Endothelial cell of umbilical vein (primary cell): ENCODE measurements at regions not wholly inside any gene's neighbourhood (a gene's known extent, or its start where the extent isn't known, plus 50 kb on each side); places are given as distances from the start of the nearest gene placed in this dataset.

ENCODE experiments used
- BruUV-seq: library from RNA; stranded (reverse); fragments of 400-500 nt; replicated peaks from 2 replicates; lab custom pipeline; 2021; lab: Mats Ljungman, UMichigan
- CTCF ChIA-PET: fragments of 300-600, 350-600 bp; sonication (Branson Sonifier 250); formaldehyde crosslinking; loops from one replicate; lab custom pipeline; 2021; ENCODE audit warnings: antibody characterized with exemption, inconsistent platforms; lab: Charles Lee
- POLR2A ChIA-PET: fragments of 300-600, 350-600 bp; sonication (Branson Sonifier 250); formaldehyde crosslinking; loops from one replicate; lab custom pipeline; 2021; ENCODE audit warnings: antibody characterized with exemption, inconsistent platforms; lab: Charles Lee
- DNase-seq: peaks from one replicate; pipeline ENCODE4 v3.0.0-alpha.2; 2011; ENCODE audit warnings: low read depth, low spot score
- FAIRE-seq: peaks from 2 replicates; lab custom pipeline; 2011; peaks lifted over from hg19 to GRCh38; lab: Jason Lieb, UNC
- H2AFZ ChIP-seq: 2 replicates; pipeline ENCODE4 v1.6.0; 2012; ENCODE audit warnings: low read depth, low read length, control low read depth, inconsistent platforms
- H3K27ac ChIP-seq: 2 replicates; pipeline ENCODE4 v1.5.1; 2011; ENCODE audit warnings: low read depth, mild to moderate bottlenecking, control low read depth, low read length, moderate library complexity; ENCODE audit not compliant: insufficient read depth
- H3K27me3 ChIP-seq, 2 experiments: 2 replicates each; pipeline versions ENCODE4 v1.6.0 to v1.6.1; 2011; ENCODE audit warnings: low read length in 2 of 2, mixed read lengths in 1 of 2; ENCODE audit not compliant: control insufficient read depth in 2 of 2, insufficient read depth in 2 of 2
- H3K36me3 ChIP-seq, 2 experiments: 2 replicates in 1 of 2; 3 replicates in 1 of 2; pipeline ENCODE4 v1.5.1; 2011; ENCODE audit warnings: low read length in 2 of 2, mild to moderate bottlenecking in 1 of 2, moderate library complexity in 1 of 2; ENCODE audit not compliant: control insufficient read depth in 2 of 2, insufficient read depth in 2 of 2; ENCODE audit errors: extremely low read depth in 1 of 2
- H3K4me1 ChIP-seq: 3 replicates; pipeline ENCODE4 v1.5.1; 2011; ENCODE audit warnings: mild to moderate bottlenecking, low read length; ENCODE audit not compliant: control insufficient read depth, insufficient read depth; ENCODE audit errors: extremely low read depth
- H3K4me2 ChIP-seq: 2 replicates; pipeline ENCODE4 v1.6.1; 2011; ENCODE audit warnings: low read length, control low read depth, mixed read lengths; ENCODE audit not compliant: insufficient read depth
- H3K4me3 ChIP-seq, 3 experiments: fragments of 200-600 bp in 1 of 3; sonication (generic), shearing (Covaris generic) in 1 of 3; replicated peaks in 1 of 3; 2 replicates each; pipeline ENCODE4 v1.5.1; 2011 to 2016; ENCODE audit warnings: control low read depth in 3 of 3, low read length in 3 of 3, mild to moderate bottlenecking in 2 of 3, inconsistent platforms in 1 of 3, low read depth in 1 of 3, moderate library complexity in 1 of 3; ENCODE audit not compliant: insufficient read depth in 1 of 3
- H3K79me2 ChIP-seq: 2 replicates; pipeline ENCODE4 v1.6.0; 2012; ENCODE audit warnings: low read length, inconsistent platforms; ENCODE audit not compliant: control insufficient read depth, insufficient read depth
- H3K9ac ChIP-seq: replicated peaks from 2 replicates; pipeline ENCODE3; 2011; ENCODE audit warnings: low read length, control low read depth; ENCODE audit not compliant: insufficient read depth; ENCODE audit errors: extremely low read depth
- H3K9me1 ChIP-seq: replicated peaks from 3 replicates; pipeline ENCODE4 v1.6.0; 2011; ENCODE audit warnings: mild to moderate bottlenecking, low read length; ENCODE audit not compliant: control insufficient read depth, insufficient read depth; ENCODE audit errors: extremely low read depth
- H3K9me3 ChIP-seq: replicated peaks from 2 replicates; pipeline ENCODE4 v1.5.1; 2012; ENCODE audit warnings: low read length, inconsistent platforms; ENCODE audit not compliant: control insufficient read depth, insufficient read depth
- H4K20me1 ChIP-seq: replicated peaks from 2 replicates; pipeline ENCODE3; 2011; ENCODE audit warnings: mild to moderate bottlenecking, low read length; ENCODE audit not compliant: control insufficient read depth, insufficient read depth; ENCODE audit errors: extremely low read depth
- CTCF ChIP-seq, 2 donors: IDR thresholded peaks; 1 replicate in 1 of 2; 2 replicates in 1 of 2; pipeline ENCODE4 v1.5.1; 2011; ENCODE audit warnings: low read length in 2 of 2, mild to moderate bottlenecking in 2 of 2, moderate library complexity in 2 of 2, control low read depth in 1 of 2, inconsistent platforms in 1 of 2, low read depth in 1 of 2; ENCODE audit not compliant: insufficient read depth in 1 of 2; ENCODE audit errors: extremely low read depth in 1 of 2
- EZH2 ChIP-seq: IDR thresholded peaks from 2 replicates; pipeline ENCODE4 v1.6.1; 2012; ENCODE audit warnings: borderline replicate concordance, low read depth, mild to moderate bottlenecking, moderate library complexity, low read length, inconsistent platforms; ENCODE audit not compliant: severe bottlenecking
- FOS ChIP-seq: IDR thresholded peaks from 2 replicates; pipeline ENCODE4 v1.6.1; 2011; ENCODE audit warnings: mild to moderate bottlenecking, low read length, moderate library complexity, borderline replicate concordance; ENCODE audit not compliant: insufficient read depth
- GATA2 ChIP-seq: IDR thresholded peaks from 2 replicates; pipeline ENCODE4 v1.7.0; 2011; ENCODE audit warnings: low read depth, mild to moderate bottlenecking, moderate library complexity, mixed read lengths, low read length; ENCODE audit not compliant: insufficient read length, insufficient read depth
- JUN ChIP-seq: IDR thresholded peaks from 2 replicates; pipeline ENCODE4 v1.6.1; 2011; ENCODE audit warnings: borderline replicate concordance, low read depth; ENCODE audit not compliant: insufficient read length, insufficient read depth
- MAX ChIP-seq: IDR thresholded peaks from 2 replicates; pipeline ENCODE4 v1.6.1; 2011; ENCODE audit not compliant: insufficient read depth, insufficient read length
- MYC ChIP-seq: IDR thresholded peaks from one replicate; pipeline ENCODE4 v1.6.1; 2011; ENCODE audit warnings: mild to moderate bottlenecking, low read depth, low read length
- POLR2A ChIP-seq: IDR thresholded peaks from 2 replicates; pipeline ENCODE4 v1.6.1; 2012; ENCODE audit warnings: low read depth, mild to moderate bottlenecking, control low read depth, low read length
- POLR2AphosphoS5 ChIP-seq: IDR thresholded peaks from 2 replicates; pipeline ENCODE4 v1.6.1; 2012; ENCODE audit warnings: low read depth, mild to moderate bottlenecking, control low read depth, low read length, moderate library complexity; ENCODE audit not compliant: insufficient read depth
- dilution Hi-C: fragments of 300-500 bp; cut with MboI; formaldehyde crosslinking; loops from one replicate; pipeline ENCODE4 v1.15.0; 2019; ENCODE audit warnings: low sequenced_read_pairs; ENCODE audit not compliant: extremely low pct_ligation_motif_present
- intact Hi-C: fragments of 100-400 bp; cut with micrococcal nuclease; formaldehyde crosslinking; loops from one replicate; pipeline ENCODE4 v1.10.0; 2022

GRCh38 chr4:27119239-27119638, 258.6 kb downstream of the STIM2 start:
- Histone ChIP-seq H3K4me3 (no peak overlapping the region), H3K9ac (no peak overlapping the region), H3K9me1 (no peaks in the 10 kb centered on the region), H3K36me3 (no peaks in the 10 kb centered on the region), H3K27ac (no peak overlapping the region), H3K4me1 (no peaks in the 10 kb centered on the region), H4K20me1 (no peaks in the 10 kb centered on the region), H3K27me3 (no peaks in the 10 kb centered on the region), H3K4me2 (no peak overlapping the region), H3K79me2 (no peaks in the 10 kb centered on the region), H3K9me3 (no peaks in the 10 kb centered on the region), H2AFZ (no peak overlapping the region)
- BruUV-seq, result no TSS peak
- CTCF ChIA-PET, result no interaction called here
- POLR2A ChIA-PET, result no interaction called here
- DNase-seq (no peak), FAIRE-seq (no peak)
- intact Hi-C loops, result no loop called here
- dilution Hi-C loops, result no loop called here
- TF ChIP-seq MYC, result no peak
- TF ChIP-seq EZH2, result no peak
- no peak for TF ChIP-seq JUN
- no peak for TF ChIP-seq POLR2A
- no peak for TF ChIP-seq MAX
- TF ChIP-seq CTCF (IDR thresholded peaks at IDR 0.05; ENCODE audit: extremely low read depth in 1 of 2, insufficient read depth in 1 of 2, low read depth in 1 of 2, low read length in 2 of 2), result no peak
- no peak for TF ChIP-seq GATA2
- TF ChIP-seq POLR2AphosphoS5, result no peak
- TF ChIP-seq FOS, result no peak
